ENCODE measurements at regions not wholly inside any gene's neighbourhood (a gene's known extent, or its start where the extent isn't known, plus 50 kb on each side); places are given as distances from the start of the nearest gene placed in this dataset.

GRCh38 chr11:113555071-113555619, 79.9 kb upstream of the DRD2 start:
- no peaks in the 10 kb centered on the region for H3K4me1 ChIP-seq
- no peak for TF ChIP-seq CTCF (IDR thresholded peaks at IDR 0.05)
- 53 to 74% (median 56%) methylated on average over 2 of the region's 2 CpGs for WGBS, 3 donors
- intact Hi-C loops (cut with DNase I): loop anchor here in 1 of 2 donors (10.0 kb wide), 1 partner anchor 180 kb away; no protein-coding TSS in a partner anchor
- ATAC-seq (no peak), DNase-seq (no peak)
- no peaks in the 10 kb centered on the region for H3K36me3 ChIP-seq (ENCODE audit: insufficient read depth in 1 of 2, low read depth in 1 of 2)
- H3K27ac ChIP-seq: no peak overlapping the region
- H3K9me3 ChIP-seq: no peaks in the 10 kb centered on the region
- no peaks in the 10 kb centered on the region for H3K27me3 ChIP-seq (ENCODE audit: insufficient read depth in 3 of 3, low read length in 2 of 3)
- H3K4me3 ChIP-seq: no peak overlapping the region

GRCh38 chr11:113554526-113554925, 79.3 kb upstream of the DRD2 start:
- Histone ChIP-seq H3K4me1 (no peaks in the 10 kb centered on the region), H3K27me3 (ENCODE audit: insufficient read depth in 3 of 3, low read length in 2 of 3) (no peaks in the 10 kb centered on the region), H3K4me3 (no peak overlapping the region), H3K36me3 (ENCODE audit: insufficient read depth in 1 of 2, low read depth in 1 of 2) (no peaks in the 10 kb centered on the region), H3K9me3 (no peaks in the 10 kb centered on the region), H3K27ac (no peak overlapping the region)
- no peak for TF ChIP-seq CTCF (IDR thresholded peaks at IDR 0.05)
- no peak for ATAC-seq
- no peak for DNase-seq
- WGBS, 3 donors: 41 to 64% (median 57%) methylated on average over 3 of the region's 3 CpGs
- intact Hi-C loops (cut with DNase I): loop anchor here in 1 of 2 donors (10.0 kb wide), 1 partner anchor 180 kb away; no protein-coding TSS in a partner anchor

GRCh38 chr11:113553915-113554314, 78.7 kb upstream of the DRD2 start:
- no peaks in the 10 kb centered on the region for H3K4me1 ChIP-seq
- no peaks in the 10 kb centered on the region for H3K27me3 ChIP-seq (ENCODE audit: insufficient read depth in 3 of 3, low read length in 2 of 3)
- no peaks in the 10 kb centered on the region for H3K36me3 ChIP-seq (ENCODE audit: insufficient read depth in 1 of 2, low read depth in 1 of 2)
- H3K9me3 ChIP-seq: no peaks in the 10 kb centered on the region
- TF ChIP-seq CTCF (IDR thresholded peaks at IDR 0.05): no peak
- 60 to 67% (median 65%) methylated on average over 2 of the region's 2 CpGs for WGBS, 3 donors
- no peak overlapping the region for H3K4me3 ChIP-seq
- no peak overlapping the region for H3K27ac ChIP-seq
- intact Hi-C loops (cut with DNase I): loop anchor here in 1 of 2 donors (10.0 kb wide), 1 partner anchor 181 kb away; no protein-coding TSS in a partner anchor
- no peak for DNase-seq
- ATAC-seq: no peak

GRCh38 chr11:113553235-113553634, 78.0 kb upstream of the DRD2 start:
- WGBS, 3 donors: 36 to 58% (median 47%) methylated on average over 8 of the region's 8 CpGs
- TF ChIP-seq CTCF (IDR thresholded peaks at IDR 0.05): no peak
- DNase-seq: peak in 1 of 2 donors; percentile 22
- H3K4me3 ChIP-seq: no peak overlapping the region
- H3K27me3 ChIP-seq (ENCODE audit: insufficient read depth in 3 of 3, low read length in 2 of 3): no peaks in the 10 kb centered on the region
- no peaks in the 10 kb centered on the region for H3K4me1 ChIP-seq
- peak in 3 of 4 donors; percentile 45 to 56 (median 47) for ATAC-seq
- no peaks in the 10 kb centered on the region for H3K36me3 ChIP-seq (ENCODE audit: insufficient read depth in 1 of 2, low read depth in 1 of 2)
- no peaks in the 10 kb centered on the region for H3K9me3 ChIP-seq
- no peak overlapping the region for H3K27ac ChIP-seq
- intact Hi-C loops (cut with DNase I): loop anchor here in 1 of 2 donors (10.0 kb wide), 1 partner anchor 182 kb away; no protein-coding TSS in a partner anchor

GRCh38 chr11:113552271-113552670, 77.1 kb upstream of the DRD2 start:
- no peak for TF ChIP-seq CTCF (IDR thresholded peaks at IDR 0.05)
- WGBS, 3 donors: 72 to 86% (median 75%) methylated on average over 2 of the region's 2 CpGs
- Histone ChIP-seq H3K4me1 (no peaks in the 10 kb centered on the region), H3K27ac (no peak overlapping the region), H3K27me3 (ENCODE audit: insufficient read depth in 3 of 3, low read length in 2 of 3) (no peaks in the 10 kb centered on the region), H3K36me3 (ENCODE audit: insufficient read depth in 1 of 2, low read depth in 1 of 2) (no peaks in the 10 kb centered on the region), H3K4me3 (no peak overlapping the region), H3K9me3 (no peaks in the 10 kb centered on the region)
- ATAC-seq (no peak), DNase-seq (no peak)
- intact Hi-C loops (cut with DNase I): loop anchor here in 1 of 2 donors (10.0 kb wide), 1 partner anchor 183 kb away; no protein-coding TSS in a partner anchor
